ENCODE measurements at regions not wholly inside any gene's neighbourhood (a gene's known extent, or its start where the extent isn't known, plus 50 kb on each side); places are given as distances from the start of the nearest gene placed in this dataset.

- no peak for TF ChIP-seq POLR2A (IDR thresholded peaks at IDR 0.05; ENCODE audit: low read length)
- no peak for TF ChIP-seq GATA1 (IDR thresholded peaks at IDR 0.05; ENCODE audit: low read depth, low read length)
Measured at GRCh38 chr5:8843771-8844170, 702.1 kb downstream of the SEMA5A start.
